ENCODE measurements at regions not wholly inside any gene's neighbourhood (a gene's known extent, or its start where the extent isn't known, plus 50 kb on each side); places are given as distances from the start of the nearest gene placed in this dataset.

- TF ChIP-seq EGR1 (IDR thresholded peaks at IDR 0.05; ENCODE audit: low read depth in 2 of 2) (no peak), GABPA (IDR thresholded peaks at IDR 0.05 in 1 of 2, conservative IDR thresholded peaks at IDR 0.05 in 1 of 2) (no peak), CTCF (IDR thresholded peaks at IDR 0.05; ENCODE audit: low read depth, low read length, missing input control) (no peak), JUND (IDR thresholded peaks at IDR 0.05) (no peak), RAD21 (IDR thresholded peaks at IDR 0.05) (no peak), ATF3 (IDR thresholded peaks at IDR 0.05) (no peak), REST (IDR thresholded peaks at IDR 0.05) (no peak), RXRA (IDR thresholded peaks at IDR 0.05) (no peak), TAF1 (conservative IDR thresholded peaks at IDR 0.05) (no peak), YY1 (IDR thresholded peaks at IDR 0.05) (no peak), MAX (IDR thresholded peaks at IDR 0.05) (no peak)
Observed at GRCh38 chr15:69673291-69673881, 220.8 kb downstream of the RPLP1 start.

Data from liver (tissue), 3 donors.